H9 (cell line): ENCODE measurements at regions not wholly inside any gene's neighbourhood (a gene's known extent, or its start where the extent isn't known, plus 50 kb on each side); places are given as distances from the start of the nearest gene placed in this dataset.

Experiments used
- DNase-seq: peaks from one replicate; pipeline ENCODE4 v3.0.0-alpha.2; 2017
- H2AFZ ChIP-seq: one replicate; pipeline ENCODE4 v1.6.1; 2013; ENCODE audit warnings: mild to moderate bottlenecking, low read length, control low read depth, moderate library complexity
- H2AK5ac ChIP-seq: 2 replicates; pipeline ENCODE4 v1.6.1; 2013; ENCODE audit warnings: low read length, control low read depth, mixed read lengths; ENCODE audit not compliant: insufficient read length
- H2BK120ac ChIP-seq: one replicate; pipeline ENCODE4 v1.6.1; 2013; ENCODE audit warnings: low read depth, mild to moderate bottlenecking, low read length, control low read depth, inconsistent platforms; ENCODE audit not compliant: poor library complexity, severe bottlenecking
- H2BK12ac ChIP-seq: 2 replicates; pipeline ENCODE4 v1.6.1; 2013; ENCODE audit warnings: low read length, control low read depth, mixed read lengths, low read depth; ENCODE audit not compliant: insufficient read length
- H2BK15ac ChIP-seq: 2 replicates; pipeline ENCODE4 v1.6.1; 2013; ENCODE audit warnings: low read depth, low read length, control low read depth
- H2BK20ac ChIP-seq: one replicate; pipeline ENCODE4 v1.6.1; 2013; ENCODE audit warnings: low read depth, mild to moderate bottlenecking, low read length, control low read depth, inconsistent platforms; ENCODE audit not compliant: poor library complexity, severe bottlenecking
- H2BK5ac ChIP-seq: 2 replicates; pipeline ENCODE4 v1.6.1; 2013; ENCODE audit warnings: low read length, control low read depth, mixed read lengths; ENCODE audit not compliant: insufficient read length
- H3K14ac ChIP-seq: 2 replicates; pipeline ENCODE4 v1.6.1; 2013; ENCODE audit warnings: low read length, control low read depth; ENCODE audit not compliant: insufficient read depth
- H3K18ac ChIP-seq: 2 replicates; pipeline ENCODE4 v1.6.1; 2013; ENCODE audit warnings: low read depth, mild to moderate bottlenecking, mixed read lengths, low read length, control low read depth; ENCODE audit not compliant: insufficient read length
- H3K23ac ChIP-seq: 2 replicates; pipeline ENCODE4 v1.6.1; 2013; ENCODE audit warnings: low read length, control low read depth, mixed read lengths, low read depth; ENCODE audit not compliant: insufficient read length
- H3K23me2 ChIP-seq: 2 replicates; pipeline ENCODE4 v1.6.1; 2013; ENCODE audit warnings: low read depth, mild to moderate bottlenecking, mixed read lengths, low read length, control low read depth; ENCODE audit not compliant: insufficient read length, poor library complexity, severe bottlenecking
- H3K27ac ChIP-seq: 2 replicates; pipeline ENCODE4 v1.5.1; 2013; ENCODE audit warnings: low read length, control low read depth, mixed read lengths, low read depth; ENCODE audit not compliant: insufficient read length
- H3K27me3 ChIP-seq: 2 replicates; pipeline ENCODE4 v1.6.1; 2013; ENCODE audit warnings: low read length, control low read depth, inconsistent platforms; ENCODE audit not compliant: insufficient read depth
- H3K4ac ChIP-seq: 2 replicates; pipeline ENCODE4 v1.6.1; 2013; ENCODE audit warnings: low read depth, mild to moderate bottlenecking, control low read depth, inconsistent platforms, low read length, moderate library complexity
- H3K4me1 ChIP-seq: 2 replicates; pipeline ENCODE4 v1.6.1; 2013; ENCODE audit warnings: low read length, control low read depth, inconsistent platforms; ENCODE audit not compliant: insufficient read depth
- H3K4me2 ChIP-seq: 2 replicates; pipeline ENCODE4 v1.6.1; 2013; ENCODE audit warnings: low read length, control low read depth, mixed read lengths; ENCODE audit not compliant: insufficient read length, insufficient read depth
- H3K56ac ChIP-seq: 2 replicates; pipeline ENCODE4 v1.6.1; 2013; ENCODE audit warnings: low read depth, mild to moderate bottlenecking, mixed read lengths, low read length, control low read depth; ENCODE audit not compliant: insufficient read length
- H3K79me1 ChIP-seq: 2 replicates; pipeline ENCODE4 v1.6.1; 2013; ENCODE audit warnings: low read depth, mild to moderate bottlenecking, moderate library complexity, low read length, control low read depth, inconsistent platforms; ENCODE audit not compliant: insufficient read depth, poor library complexity, severe bottlenecking
- H3K79me2 ChIP-seq: 2 replicates; pipeline ENCODE4 v1.6.1; 2013; ENCODE audit warnings: low read length, control low read depth, inconsistent platforms; ENCODE audit not compliant: insufficient read depth
- H3K9ac ChIP-seq: 2 replicates; pipeline ENCODE4 v1.6.1; 2013; ENCODE audit warnings: low read length, control low read depth, mixed read lengths; ENCODE audit not compliant: insufficient read length; ENCODE audit errors: extremely low read depth
- H3K9me3 ChIP-seq: one replicate; pipeline ENCODE4 v1.6.1; 2013; ENCODE audit warnings: low read depth, low read length, inconsistent platforms; ENCODE audit not compliant: control insufficient read depth
- H3T11ph ChIP-seq: one replicate; pipeline ENCODE4 v1.6.1; 2013; ENCODE audit warnings: mild to moderate bottlenecking, low read length, control low read depth, inconsistent platforms
- H4K20me1 ChIP-seq: one replicate; pipeline ENCODE4 v1.6.1; 2013; ENCODE audit not compliant: control insufficient read depth, insufficient read length, insufficient read depth
- H4K5ac ChIP-seq: 2 replicates; pipeline ENCODE4 v1.6.1; 2013; ENCODE audit warnings: low read depth, mild to moderate bottlenecking, mixed read lengths, low read length, control low read depth; ENCODE audit not compliant: insufficient read length
- H4K8ac ChIP-seq: replicated peaks from 2 replicates; pipeline ENCODE4 v1.6.1; 2013; ENCODE audit warnings: low read length, control low read depth, mixed read lengths, low read depth; ENCODE audit not compliant: insufficient read length
- H4K91ac ChIP-seq: 2 replicates; pipeline ENCODE4 v1.6.1; 2013; ENCODE audit warnings: low read depth, mild to moderate bottlenecking, moderate library complexity, mixed read lengths, low read length, control low read depth; ENCODE audit not compliant: insufficient read length
- H3K27ac Mint-ChIP-seq, 3 experiments: 2 replicates in 2 of 3; 3 replicates in 1 of 3; pipeline ENCODE4 v1.8.0; 2020 to 2021; ENCODE audit warnings: mixed read lengths in 3 of 3, mild to moderate bottlenecking in 1 of 3, moderate library complexity in 1 of 3
- H3K27me3 Mint-ChIP-seq: 2 replicates; pipeline ENCODE4 v1.8.0; 2021; ENCODE audit warnings: low read depth, mild to moderate bottlenecking, moderate library complexity, mixed read lengths
- H3K36me3 Mint-ChIP-seq, 3 experiments: 2 replicates in 2 of 3; 3 replicates in 1 of 3; pipeline ENCODE4 v1.8.0; 2020 to 2021; ENCODE audit warnings: low read depth in 3 of 3, mixed read lengths in 3 of 3; ENCODE audit not compliant: insufficient read depth in 1 of 3
- H3K4me1 Mint-ChIP-seq, 2 experiments: 2 replicates each; pipeline ENCODE4 v1.8.0; 2020; ENCODE audit warnings: mixed read lengths in 2 of 2
- H3K4me3 Mint-ChIP-seq, 2 experiments: 2 replicates in 1 of 2; 3 replicates in 1 of 2; pipeline ENCODE4 v1.8.0; 2020 to 2021; ENCODE audit warnings: mild to moderate bottlenecking in 2 of 2, mixed read lengths in 2 of 2, moderate library complexity in 1 of 2
- H3K9me3 Mint-ChIP-seq, 2 experiments: 2 replicates in 1 of 2; 3 replicates in 1 of 2; pipeline ENCODE4 v1.8.0; 2020; ENCODE audit warnings: mild to moderate bottlenecking in 2 of 2, mixed read lengths in 2 of 2, moderate library complexity in 1 of 2
- WGBS: extraction: QIAGEN DNeasy Blood & Tissue Kit; methylation state at CpG from one replicate; pipeline ENCODE4 v1.1.7; 2013; ENCODE audit warnings: missing lambda C conversion rate, low lambda C conversion rate, mixed read lengths; ENCODE audit not compliant: insufficient read length; ENCODE audit errors: extremely low coverage; 5-methylcytosine and 5-hydroxymethylcytosine counted together
- TF ChIP-seq, protein P1 (sequence below): fragments of 200-600 bp; sonication (generic); conservative IDR thresholded peaks from 3 replicates; pipeline ENCODE4 v1.8.0; 2021; ENCODE audit warnings: antibody characterized with exemption, mild to moderate bottlenecking

DNA sequence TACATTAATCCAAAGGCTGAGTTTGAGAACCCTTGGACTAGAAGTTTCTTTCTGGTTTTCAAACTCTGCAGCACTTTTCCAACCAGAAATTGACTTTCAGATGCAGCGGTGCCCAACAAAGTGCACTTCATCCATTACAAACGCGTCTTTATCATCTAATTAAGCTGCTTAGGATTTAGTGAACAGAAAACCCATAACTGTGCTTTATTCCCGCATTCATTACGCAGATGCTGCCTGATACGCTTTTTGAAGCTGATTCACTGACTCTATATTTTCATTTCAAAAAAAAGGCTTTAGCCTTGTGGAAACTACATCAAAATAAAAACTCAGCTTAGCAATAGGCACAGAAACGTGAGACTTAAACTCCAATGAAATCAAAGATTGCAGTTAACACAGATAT lies 69.8 kb upstream of the CTXND1 start:
- Mint-ChIP-seq H3K9me3 (peaks cover 11 to 12% of the 10 kb centered on the region in 2 experiments), H3K4me1 (peaks cover 5 to 6% of the 10 kb centered on the region in 2 experiments), H3K36me3 (peaks cover 0 to 7% (median 2%) of the 10 kb centered on the region in 3 experiments; a peak in 3 of 7 replicates), H3K27me3 (no peaks in the 10 kb centered on the region), H3K4me3 (no peak overlapping the region), H3K27ac (no peak overlapping the region)
- H3K4me1 ChIP-seq: no peaks in the 10 kb centered on the region
- H3K9ac ChIP-seq: no peak overlapping the region
- no peak overlapping the region for H4K5ac ChIP-seq
- no peak overlapping the region for H3K18ac ChIP-seq
- no peaks in the 10 kb centered on the region for H3K23me2 ChIP-seq
- no peak overlapping the region for H4K8ac ChIP-seq
- H3K27me3 ChIP-seq: no peaks in the 10 kb centered on the region
- H3K4ac ChIP-seq: no peak overlapping the region
- no peak overlapping the region for H3K27ac ChIP-seq
- H3T11ph ChIP-seq: no peak overlapping the region
- no peak overlapping the region for H2BK5ac ChIP-seq
- no peak for DNase-seq
- no peak overlapping the region for H2BK15ac ChIP-seq
- no peak overlapping the region for H2BK12ac ChIP-seq
- no peaks in the 10 kb centered on the region for H4K20me1 ChIP-seq
- no peaks in the 10 kb centered on the region for H3K79me2 ChIP-seq
- H3K79me1 ChIP-seq: no peaks in the 10 kb centered on the region
- no peak overlapping the region for H3K14ac ChIP-seq
- no CpG with 5 or more reads among the region's 7 CpGs for WGBS
- H3K23ac ChIP-seq: no peak overlapping the region
- H2AFZ ChIP-seq: no peak overlapping the region
- H2BK20ac ChIP-seq: no peak overlapping the region
- no peak overlapping the region for H3K56ac ChIP-seq
- no peak overlapping the region for H2BK120ac ChIP-seq
- no peak overlapping the region for H4K91ac ChIP-seq
- H3K9me3 ChIP-seq: no peaks in the 10 kb centered on the region
- H3K4me2 ChIP-seq: no peak overlapping the region
- H2AK5ac ChIP-seq: no peak overlapping the region
- TF ChIP-seq, protein P1, sequence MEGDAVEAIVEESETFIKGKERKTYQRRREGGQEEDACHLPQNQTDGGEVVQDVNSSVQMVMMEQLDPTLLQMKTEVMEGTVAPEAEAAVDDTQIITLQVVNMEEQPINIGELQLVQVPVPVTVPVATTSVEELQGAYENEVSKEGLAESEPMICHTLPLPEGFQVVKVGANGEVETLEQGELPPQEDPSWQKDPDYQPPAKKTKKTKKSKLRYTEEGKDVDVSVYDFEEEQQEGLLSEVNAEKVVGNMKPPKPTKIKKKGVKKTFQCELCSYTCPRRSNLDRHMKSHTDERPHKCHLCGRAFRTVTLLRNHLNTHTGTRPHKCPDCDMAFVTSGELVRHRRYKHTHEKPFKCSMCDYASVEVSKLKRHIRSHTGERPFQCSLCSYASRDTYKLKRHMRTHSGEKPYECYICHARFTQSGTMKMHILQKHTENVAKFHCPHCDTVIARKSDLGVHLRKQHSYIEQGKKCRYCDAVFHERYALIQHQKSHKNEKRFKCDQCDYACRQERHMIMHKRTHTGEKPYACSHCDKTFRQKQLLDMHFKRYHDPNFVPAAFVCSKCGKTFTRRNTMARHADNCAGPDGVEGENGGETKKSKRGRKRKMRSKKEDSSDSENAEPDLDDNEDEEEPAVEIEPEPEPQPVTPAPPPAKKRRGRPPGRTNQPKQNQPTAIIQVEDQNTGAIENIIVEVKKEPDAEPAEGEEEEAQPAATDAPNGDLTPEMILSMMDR: no peak
